ENCODE measurements at regions not wholly inside any gene's neighbourhood (a gene's known extent, or its start where the extent isn't known, plus 50 kb on each side); places are given as distances from the start of the nearest gene placed in this dataset.
"Not testable (repeated sequence)": the region's sequence is repeated elsewhere in the genome, so short reads cannot be mapped to it uniquely, and the experiment has no call there.

- no peaks in the 10 kb centered on the region for H3K27me3 ChIP-seq (replicated peaks; ENCODE audit: insufficient read depth)
- no peaks in the 10 kb centered on the region for H3K4me1 ChIP-seq (ENCODE audit: control insufficient read depth in 1 of 2, low read depth in 2 of 2)
- H3K9me3 ChIP-seq, result no peaks in the 10 kb centered on the region
- no peak overlapping the region for H3K27ac ChIP-seq
- no peak for ATAC-seq (ENCODE audit: insufficient number of reproducible peaks, low FRiP score, low read depth)
- no peak for DNase-seq (ENCODE audit: low spot score)
- H3K36me3 ChIP-seq, result no peaks in the 10 kb centered on the region
- TF ChIP-seq CTCF (IDR thresholded peaks at IDR 0.05), result no peak
- no peak overlapping the region for H3K4me3 ChIP-seq
Observed at GRCh38 chr2:234555161-234555560, 58.3 kb upstream of the ARL4C start.

GRCh38 chr2:234553223-234553622, 56.3 kb upstream of the ARL4C start:
- H3K27ac ChIP-seq; ATAC-seq (ENCODE audit: insufficient number of reproducible peaks, low FRiP score, low read depth); H3K4me3 ChIP-seq; H3K36me3 ChIP-seq; DNase-seq (ENCODE audit: low spot score); H3K9me3 ChIP-seq; H3K27me3 ChIP-seq (replicated peaks; ENCODE audit: insufficient read depth); H3K4me1 ChIP-seq (ENCODE audit: control insufficient read depth in 1 of 2, low read depth in 2 of 2): not testable (repeated sequence)

DNA sequence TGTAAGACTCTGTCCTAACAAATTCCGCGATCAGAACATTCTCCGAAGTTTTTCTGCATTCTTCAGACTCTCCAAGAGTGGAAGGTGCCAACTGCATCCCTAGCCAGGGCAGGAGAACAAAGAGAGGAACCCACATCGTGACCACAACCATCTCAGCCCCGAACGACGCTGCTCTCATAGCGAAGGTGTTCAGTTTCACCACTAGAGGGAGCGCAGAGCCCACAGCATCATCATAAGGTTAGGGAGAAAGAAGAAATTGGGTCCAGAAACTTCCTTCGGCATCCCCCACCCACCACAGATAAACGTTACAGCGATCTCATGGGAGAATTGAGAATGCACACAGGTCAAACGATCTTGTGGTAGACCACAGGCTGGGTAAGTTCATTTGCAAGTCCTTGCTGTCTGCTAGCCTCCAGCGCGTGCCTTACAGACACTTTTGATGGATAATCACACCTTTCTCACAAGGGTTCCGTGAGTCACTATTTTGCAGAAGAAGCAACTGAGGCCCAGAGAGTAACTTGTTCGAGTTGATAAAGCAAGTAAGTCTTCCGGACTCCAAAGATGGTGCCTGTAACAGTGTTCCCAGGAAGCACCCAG, 53.7 kb upstream of the ARL4C start:
- peak; percentile 93 for TF ChIP-seq CTCF (IDR thresholded peaks at IDR 0.05)
- no peaks in the 10 kb centered on the region for H3K27me3 ChIP-seq (replicated peaks; ENCODE audit: insufficient read depth)
- no peak overlapping the region for H3K27ac ChIP-seq
- H3K4me1 ChIP-seq (ENCODE audit: control insufficient read depth in 1 of 2, low read depth in 2 of 2), result no peaks in the 10 kb centered on the region
- H3K4me3 ChIP-seq, result no peak overlapping the region
- ATAC-seq (ENCODE audit: insufficient number of reproducible peaks, low FRiP score, low read depth) (peak; percentile 54), DNase-seq (ENCODE audit: low spot score) (peak; percentile 28)
- no peaks in the 10 kb centered on the region for H3K9me3 ChIP-seq
- no peaks in the 10 kb centered on the region for H3K36me3 ChIP-seq

- ATAC-seq (ENCODE audit: insufficient number of reproducible peaks, low FRiP score, low read depth) (no peak), DNase-seq (ENCODE audit: low spot score) (no peak)
- H3K27me3 ChIP-seq (replicated peaks; ENCODE audit: insufficient read depth), result no peaks in the 10 kb centered on the region
- no peaks in the 10 kb centered on the region for H3K9me3 ChIP-seq
- H3K4me1 ChIP-seq (ENCODE audit: control insufficient read depth in 1 of 2, low read depth in 2 of 2), result no peaks in the 10 kb centered on the region
- TF ChIP-seq CTCF (IDR thresholded peaks at IDR 0.05), result no peak
- no peaks in the 10 kb centered on the region for H3K36me3 ChIP-seq
- no peak overlapping the region for H3K4me3 ChIP-seq
- H3K27ac ChIP-seq, result no peak overlapping the region
Observed at GRCh38 chr2:234550056-234550455, 53.2 kb upstream of the ARL4C start.

DNA sequence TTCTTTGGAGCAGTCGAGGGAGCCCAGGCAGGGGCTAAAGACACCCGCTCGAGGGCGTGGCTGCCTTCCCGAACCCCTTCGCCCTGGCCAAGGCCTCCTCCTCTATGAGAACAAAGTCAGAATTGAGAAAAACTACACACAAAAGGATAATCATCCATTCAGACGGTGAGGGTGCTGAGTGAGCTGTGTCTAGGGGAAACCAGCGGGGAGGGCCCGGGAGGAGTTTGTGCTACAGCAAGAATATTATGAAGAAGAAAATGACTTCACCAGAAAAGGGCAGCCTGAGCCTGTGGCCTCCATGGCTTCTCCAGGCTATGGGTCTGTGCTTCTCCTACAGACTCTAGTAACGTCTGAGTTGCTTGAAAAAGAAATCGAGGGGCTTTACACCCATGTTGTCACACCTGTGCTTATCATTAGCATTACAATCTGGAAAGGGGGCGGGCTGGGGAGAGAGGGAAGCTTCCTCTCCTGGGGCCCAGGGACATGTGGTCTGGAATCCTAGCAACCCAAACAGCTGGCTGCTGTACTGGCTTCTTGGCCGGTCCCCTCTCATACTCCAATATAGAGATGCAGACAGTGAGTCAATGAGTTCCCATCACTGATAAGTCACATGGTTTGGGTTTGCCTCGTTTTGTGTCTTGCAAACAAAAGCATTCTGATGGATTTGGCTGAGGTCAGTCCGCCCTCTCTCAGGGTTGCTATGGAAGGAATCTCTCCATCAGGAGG, 52.0 kb upstream of the ARL4C start:
- DNase-seq (ENCODE audit: low spot score) (no peak), ATAC-seq (ENCODE audit: insufficient number of reproducible peaks, low FRiP score, low read depth) (no peak)
- no peak for TF ChIP-seq CTCF (IDR thresholded peaks at IDR 0.05)
- Histone ChIP-seq H3K4me1 (ENCODE audit: control insufficient read depth in 1 of 2, low read depth in 2 of 2) (no peaks in the 10 kb centered on the region), H3K9me3 (no peaks in the 10 kb centered on the region), H3K27ac (no peak overlapping the region), H3K27me3 (replicated peaks; ENCODE audit: insufficient read depth) (no peaks in the 10 kb centered on the region), H3K36me3 (no peaks in the 10 kb centered on the region), H3K4me3 (no peak overlapping the region)
